ENCODE measurements at regions not wholly inside any gene's neighbourhood (a gene's known extent, or its start where the extent isn't known, plus 50 kb on each side); places are given as distances from the start of the nearest gene placed in this dataset.

DNA sequence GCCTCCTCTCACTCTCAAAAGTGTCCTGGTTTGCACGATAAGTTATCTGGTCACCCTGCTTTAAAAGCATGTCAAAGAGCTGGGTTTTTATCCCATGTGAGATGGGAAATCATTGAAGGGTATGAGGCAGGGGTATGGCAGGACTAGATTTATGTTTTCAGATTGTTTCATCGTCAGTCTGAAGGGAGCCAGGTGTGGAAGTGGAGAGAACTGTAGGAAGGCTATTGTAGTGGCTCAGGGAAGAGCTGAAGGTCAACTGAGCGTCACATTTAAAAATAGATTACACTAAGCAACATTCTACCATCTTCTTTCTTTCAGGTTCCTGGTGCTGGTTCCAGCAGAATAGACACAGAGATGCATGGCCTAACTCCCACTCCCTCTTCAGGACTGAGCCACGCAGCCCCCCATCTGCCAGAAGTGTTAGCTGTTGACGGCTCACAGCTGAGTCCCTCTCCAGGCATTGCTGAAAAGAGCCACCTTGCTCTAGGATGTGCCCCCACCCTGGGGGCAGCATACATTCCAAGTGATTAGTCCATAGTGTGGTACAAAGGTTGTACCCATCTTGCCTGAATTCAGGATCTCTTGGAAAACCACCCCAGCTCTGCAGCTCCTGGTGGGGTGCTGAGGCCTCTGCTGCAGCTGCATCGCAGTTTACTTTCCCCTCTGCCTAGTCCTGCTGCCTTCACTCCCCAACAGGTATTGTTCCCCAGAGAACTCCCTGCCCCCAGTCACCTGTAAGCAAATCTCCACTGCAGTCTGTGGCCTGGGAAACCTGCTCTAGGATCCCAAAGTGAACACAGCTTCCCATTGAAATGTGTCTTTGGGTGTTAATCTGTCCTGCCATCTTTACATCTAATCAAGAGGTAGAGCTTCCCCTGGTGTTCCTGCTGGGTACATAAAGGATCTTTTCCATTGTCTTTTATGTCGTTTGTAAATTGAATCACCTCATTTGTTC, 79.5 kb upstream of the KLF7 start:
- TF ChIP-seq, protein P1, sequence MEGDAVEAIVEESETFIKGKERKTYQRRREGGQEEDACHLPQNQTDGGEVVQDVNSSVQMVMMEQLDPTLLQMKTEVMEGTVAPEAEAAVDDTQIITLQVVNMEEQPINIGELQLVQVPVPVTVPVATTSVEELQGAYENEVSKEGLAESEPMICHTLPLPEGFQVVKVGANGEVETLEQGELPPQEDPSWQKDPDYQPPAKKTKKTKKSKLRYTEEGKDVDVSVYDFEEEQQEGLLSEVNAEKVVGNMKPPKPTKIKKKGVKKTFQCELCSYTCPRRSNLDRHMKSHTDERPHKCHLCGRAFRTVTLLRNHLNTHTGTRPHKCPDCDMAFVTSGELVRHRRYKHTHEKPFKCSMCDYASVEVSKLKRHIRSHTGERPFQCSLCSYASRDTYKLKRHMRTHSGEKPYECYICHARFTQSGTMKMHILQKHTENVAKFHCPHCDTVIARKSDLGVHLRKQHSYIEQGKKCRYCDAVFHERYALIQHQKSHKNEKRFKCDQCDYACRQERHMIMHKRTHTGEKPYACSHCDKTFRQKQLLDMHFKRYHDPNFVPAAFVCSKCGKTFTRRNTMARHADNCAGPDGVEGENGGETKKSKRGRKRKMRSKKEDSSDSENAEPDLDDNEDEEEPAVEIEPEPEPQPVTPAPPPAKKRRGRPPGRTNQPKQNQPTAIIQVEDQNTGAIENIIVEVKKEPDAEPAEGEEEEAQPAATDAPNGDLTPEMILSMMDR (IDR thresholded peaks at IDR 0.05; ENCODE audit: unreplicated experiment in 3 of 3) = no peak
- H3K36me3 Mint-ChIP-seq (ENCODE audit: low read depth) = no peaks in the 10 kb centered on the region
- no peak overlapping the region for H3K27ac Mint-ChIP-seq
- no peak overlapping the region for H3K4me3 Mint-ChIP-seq
- H3K4me1 Mint-ChIP-seq = no peaks in the 10 kb centered on the region
- no peaks in the 10 kb centered on the region for H3K9me3 Mint-ChIP-seq
- H3K27me3 Mint-ChIP-seq (ENCODE audit: low read depth) = no peaks in the 10 kb centered on the region

DNA sequence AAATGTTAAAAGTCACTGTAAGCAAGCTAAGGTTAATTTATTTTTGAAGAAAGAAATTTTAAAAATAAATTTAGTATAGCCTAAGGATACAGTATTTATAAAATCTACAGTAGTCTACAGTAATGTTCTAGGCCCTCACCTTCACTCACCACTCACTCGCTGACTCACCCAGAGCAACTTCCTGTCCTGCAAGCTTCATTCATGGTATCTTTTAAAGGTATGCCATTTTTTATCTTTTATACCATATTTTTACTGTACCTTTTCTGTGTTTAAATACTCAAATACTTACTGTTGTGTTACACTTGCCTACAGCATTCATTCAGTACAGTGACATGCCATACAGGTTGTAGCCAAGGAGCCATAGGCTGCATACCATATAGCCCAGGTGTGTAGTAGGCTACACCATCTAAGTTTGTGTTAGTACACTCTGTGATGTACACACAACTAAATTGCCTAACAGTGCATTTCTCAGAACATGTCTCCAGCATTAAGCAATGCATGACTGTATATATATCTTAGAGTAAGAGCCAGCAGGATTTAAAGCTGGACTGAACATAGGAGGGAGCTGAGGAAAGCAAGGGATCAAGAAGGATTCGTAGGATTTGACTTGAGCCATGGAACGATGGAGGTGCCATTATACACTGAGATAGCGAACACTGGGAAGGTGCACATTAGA, 83.1 kb upstream of the KLF7 start:
- TF ChIP-seq, protein P1 (IDR thresholded peaks at IDR 0.05; ENCODE audit: unreplicated experiment in 3 of 3) = no peak
- Mint-ChIP-seq H3K9me3 (no peaks in the 10 kb centered on the region), H3K4me3 (no peak overlapping the region), H3K4me1 (peaks cover 9% of the 10 kb centered on the region), H3K36me3 (ENCODE audit: low read depth) (no peaks in the 10 kb centered on the region), H3K27me3 (ENCODE audit: low read depth) (no peaks in the 10 kb centered on the region), H3K27ac (no peak overlapping the region)

DNA sequence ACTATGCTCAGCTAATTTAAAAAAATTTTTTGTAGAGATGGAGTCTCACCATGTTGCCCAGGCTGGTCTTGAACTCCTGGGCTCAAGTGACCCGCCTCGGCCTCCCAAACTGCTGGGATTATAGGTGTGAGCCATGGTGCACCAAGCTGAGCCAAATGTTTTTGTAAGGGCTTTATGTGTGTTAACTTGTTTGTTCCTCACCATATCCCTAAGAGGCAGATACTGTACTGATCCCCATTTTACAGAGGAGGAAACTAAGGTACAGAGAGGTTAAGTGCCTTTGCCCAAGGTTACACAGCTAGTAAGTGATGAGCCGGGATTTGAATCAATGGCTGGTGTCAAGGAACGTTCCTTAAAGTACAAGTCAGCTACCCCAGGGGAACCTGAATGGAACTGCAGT, 85.3 kb upstream of the KLF7 start:
- H3K4me3 Mint-ChIP-seq = no peak overlapping the region
- TF ChIP-seq, protein P1 (IDR thresholded peaks at IDR 0.05; ENCODE audit: unreplicated experiment in 3 of 3) = no peak
- no peak overlapping the region for H3K27ac Mint-ChIP-seq
- no peaks in the 10 kb centered on the region for H3K9me3 Mint-ChIP-seq
- no peaks in the 10 kb centered on the region for H3K27me3 Mint-ChIP-seq (ENCODE audit: low read depth)
- H3K36me3 Mint-ChIP-seq (ENCODE audit: low read depth) = no peaks in the 10 kb centered on the region
- H3K4me1 Mint-ChIP-seq = peaks cover 13% of the 10 kb centered on the region

DNA sequence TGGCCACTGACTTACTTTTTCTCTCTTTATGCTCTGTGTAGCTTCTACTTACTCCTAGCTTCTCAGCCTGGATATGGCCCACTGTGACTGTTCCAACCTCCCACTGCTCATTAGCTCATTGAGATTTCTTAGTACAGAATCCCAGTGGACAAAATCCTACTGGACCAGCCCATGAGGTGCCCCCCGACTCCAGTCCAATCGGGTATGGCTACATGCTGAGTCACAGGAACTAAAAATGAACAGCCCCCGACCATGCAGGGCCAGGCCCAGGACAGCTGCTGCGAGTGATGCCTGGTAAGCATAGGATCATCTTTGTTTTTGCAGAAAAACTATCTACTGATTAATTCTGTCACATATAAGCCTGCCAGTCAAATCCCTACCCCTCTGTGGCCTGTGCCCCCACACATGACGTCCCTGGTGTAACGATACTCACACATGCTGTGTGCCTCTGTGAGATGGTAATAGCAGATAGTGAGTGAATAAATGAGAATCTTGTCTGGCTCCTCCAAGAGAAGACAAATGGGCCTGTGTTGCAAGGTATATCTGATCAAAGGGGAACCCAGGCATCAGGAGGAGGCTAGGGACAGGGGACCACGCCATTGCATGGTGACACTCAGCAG, 85.9 kb upstream of the KLF7 start:
- Mint-ChIP-seq H3K27ac (peak overlapping the region in 1 of 3 experiments; percentile 6), H3K27me3 (ENCODE audit: low read depth) (peaks cover 3% of the 10 kb centered on the region), H3K4me3 (no peak overlapping the region), H3K4me1 (peaks cover 18% of the 10 kb centered on the region), H3K36me3 (ENCODE audit: low read depth) (no peaks in the 10 kb centered on the region), H3K9me3 (no peaks in the 10 kb centered on the region)
- TF ChIP-seq, protein P1 (IDR thresholded peaks at IDR 0.05; ENCODE audit: unreplicated experiment in 3 of 3) = no peak

DNA sequence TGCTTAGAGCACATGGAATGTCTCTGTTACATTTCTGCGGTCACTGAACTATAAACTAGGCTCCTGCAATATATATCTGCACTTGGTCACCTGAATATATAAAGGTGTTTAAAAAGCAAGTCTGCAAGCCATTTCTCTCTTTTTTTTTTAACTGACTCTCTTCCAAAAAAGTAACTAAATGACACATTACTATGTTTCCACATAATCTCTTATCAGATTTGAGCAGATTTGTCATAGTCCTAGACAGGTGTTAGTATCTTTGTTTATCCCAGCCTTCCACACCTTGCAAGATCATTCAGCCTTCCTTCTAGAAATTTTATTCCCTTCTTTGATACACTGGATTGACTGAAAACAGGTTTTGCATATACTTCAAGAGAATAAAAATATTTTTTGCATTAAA, 86.7 kb upstream of the KLF7 start:
- Mint-ChIP-seq H3K27ac (no peak overlapping the region), H3K36me3 (ENCODE audit: low read depth) (no peaks in the 10 kb centered on the region), H3K4me1 (peaks cover 25% of the 10 kb centered on the region), H3K27me3 (ENCODE audit: low read depth) (peaks cover 4% of the 10 kb centered on the region), H3K4me3 (no peak overlapping the region), H3K9me3 (no peaks in the 10 kb centered on the region)
- TF ChIP-seq, protein P1 (IDR thresholded peaks at IDR 0.05; ENCODE audit: unreplicated experiment in 3 of 3) = no peak
